Endothelial cell of umbilical vein (primary cell): ENCODE measurements at regions not wholly inside any gene's neighbourhood (a gene's known extent, or its start where the extent isn't known, plus 50 kb on each side); places are given as distances from the start of the nearest gene placed in this dataset.

Experiments
- CTCF ChIP-seq, 2 donors: IDR thresholded peaks; 1 replicate in 1 of 2; 2 replicates in 1 of 2; pipeline ENCODE4 v1.5.1; 2011; ENCODE audit warnings: low read length in 2 of 2, mild to moderate bottlenecking in 2 of 2, moderate library complexity in 2 of 2, control low read depth in 1 of 2, inconsistent platforms in 1 of 2, low read depth in 1 of 2; ENCODE audit not compliant: insufficient read depth in 1 of 2; ENCODE audit errors: extremely low read depth in 1 of 2
- EZH2 ChIP-seq: IDR thresholded peaks from 2 replicates; pipeline ENCODE4 v1.6.1; 2012; ENCODE audit warnings: borderline replicate concordance, low read depth, mild to moderate bottlenecking, moderate library complexity, low read length, inconsistent platforms; ENCODE audit not compliant: severe bottlenecking
- MAX ChIP-seq: IDR thresholded peaks from 2 replicates; pipeline ENCODE4 v1.6.1; 2011; ENCODE audit not compliant: insufficient read depth, insufficient read length
- POLR2AphosphoS5 ChIP-seq: IDR thresholded peaks from 2 replicates; pipeline ENCODE4 v1.6.1; 2012; ENCODE audit warnings: low read depth, mild to moderate bottlenecking, control low read depth, low read length, moderate library complexity; ENCODE audit not compliant: insufficient read depth

GRCh38 chr3:193851941-193852674, 259.1 kb downstream of the OPA1 start:
- TF ChIP-seq CTCF (IDR thresholded peaks at IDR 0.05; ENCODE audit: extremely low read depth in 1 of 2, insufficient read depth in 1 of 2, low read depth in 1 of 2, low read length in 2 of 2) (no peak), MAX (no peak), EZH2 (no peak), POLR2AphosphoS5 (no peak)
